GM12878 (cell line): ENCODE measurements at regions not wholly inside any gene's neighbourhood (a gene's known extent, or its start where the extent isn't known, plus 50 kb on each side); places are given as distances from the start of the nearest gene placed in this dataset.

Experiments used
- BRCA1 ChIP-seq: IDR thresholded peaks from 2 replicates; pipeline ENCODE4 v1.6.1; 2011; ENCODE audit warnings: low read depth, low read length, improper control_type of control experiment
- CBFB ChIP-seq: IDR thresholded peaks from 2 replicates; pipeline ENCODE4 v1.6.1; 2016; ENCODE audit warnings: antibody characterized with exemption, low read depth
- CBX5 ChIP-seq: sonication (generic); IDR thresholded peaks from 2 replicates; pipeline ENCODE4 v1.6.1; 2016; ENCODE audit warnings: low read depth, moderate library complexity, mild to moderate bottlenecking, inconsistent platforms
- EED ChIP-seq: sonication (generic); IDR thresholded peaks from 2 replicates; pipeline ENCODE4 v1.6.1; 2016; ENCODE audit warnings: antibody characterized with exemption, low read depth
- EP300 ChIP-seq, 2 experiments: fragments of 150-350 bp in 1 of 2; IDR thresholded peaks; 2 replicates each; pipeline ENCODE4 v1.6.1; 2011 to 2012; ENCODE audit warnings: low read depth in 2 of 2, low read length in 2 of 2, borderline replicate concordance in 1 of 2, improper control_type of control experiment in 1 of 2, inconsistent platforms in 1 of 2; ENCODE audit not compliant: control insufficient read depth in 1 of 2
- FOXK2 ChIP-seq: fragments of 450-650 bp; IDR thresholded peaks from 2 replicates; pipeline ENCODE4 v1.6.1; 2017; ENCODE audit warnings: mild to moderate bottlenecking, moderate library complexity
- IRF4 ChIP-seq: IDR thresholded peaks from 2 replicates; pipeline ENCODE4 v1.6.1; 2011; ENCODE audit warnings: low read depth, low read length
- LARP7 ChIP-seq: fragments of 450-650 bp; IDR thresholded peaks from 2 replicates; pipeline ENCODE4 v1.6.1; 2017; ENCODE audit warnings: mild to moderate bottlenecking
- MEF2B ChIP-seq: fragments of 450-650 bp; IDR thresholded peaks from 2 replicates; pipeline ENCODE4 v1.6.1; 2018; ENCODE audit warnings: mild to moderate bottlenecking, moderate library complexity; ENCODE audit not compliant: partially characterized antibody, poor library complexity, severe bottlenecking
- NFYA ChIP-seq: IDR thresholded peaks from 2 replicates; pipeline ENCODE4 v1.6.1; 2011; ENCODE audit warnings: low read depth, mild to moderate bottlenecking, low read length, improper control_type of control experiment, borderline replicate concordance
- NRF1 ChIP-seq: conservative IDR thresholded peaks from 2 replicates; pipeline ENCODE4 v1.6.1; 2011; ENCODE audit warnings: mild to moderate bottlenecking, low read depth, low read length, improper control_type of control experiment
- POLR2AphosphoS2 ChIP-seq: IDR thresholded peaks from 2 replicates; pipeline ENCODE4 v1.6.1; 2011; ENCODE audit warnings: low read depth, mild to moderate bottlenecking, low read length, improper control_type of control experiment, moderate library complexity
- POU2F2 ChIP-seq: IDR thresholded peaks from 3 replicates; pipeline ENCODE4 v1.6.1; 2011; ENCODE audit warnings: low read depth, mild to moderate bottlenecking, low read length, borderline replicate concordance
- SMAD1 ChIP-seq: fragments of 450-650 bp; IDR thresholded peaks from 2 replicates; pipeline ENCODE4 v1.6.1; 2018; ENCODE audit warnings: mild to moderate bottlenecking, low read depth; ENCODE audit not compliant: partially characterized antibody
- SMARCA5 ChIP-seq: fragments of 450-650 bp; IDR thresholded peaks from 2 replicates; pipeline ENCODE4 v1.6.1; 2017; ENCODE audit warnings: mild to moderate bottlenecking
- SUZ12 ChIP-seq: fragments of 200-600 bp; sonication (generic); IDR thresholded peaks from one replicate; pipeline ENCODE4 v1.6.1; 2018; ENCODE audit warnings: antibody characterized with exemption, mild to moderate bottlenecking; ENCODE audit not compliant: unreplicated experiment
- TCF12 ChIP-seq: IDR thresholded peaks from 2 replicates; pipeline ENCODE4 v1.6.1; 2011; ENCODE audit warnings: low read depth, mild to moderate bottlenecking, low read length
- TCF7 ChIP-seq: IDR thresholded peaks from 2 replicates; pipeline ENCODE4 v1.6.1; 2014; ENCODE audit warnings: antibody characterized with exemption, borderline replicate concordance
- TF ChIP-seq, protein P1 (sequence below): fragments of 450-650 bp; IDR thresholded peaks from 2 replicates; pipeline ENCODE4 v1.6.1; 2017; ENCODE audit warnings: borderline replicate concordance
- TF ChIP-seq, protein P2 (sequence below): fragments of 450-650 bp; IDR thresholded peaks from 2 replicates; pipeline ENCODE4 v1.6.1; 2017; ENCODE audit warnings: mild to moderate bottlenecking, moderate library complexity
- TF ChIP-seq, protein P3 (sequence below): fragments of 450-650 bp; IDR thresholded peaks from 2 replicates; pipeline ENCODE4 v1.6.1; 2017; ENCODE audit warnings: mild to moderate bottlenecking, low read depth, inconsistent platforms; ENCODE audit not compliant: poor library complexity, severe bottlenecking
- TF ChIP-seq, protein P4 (sequence below): IDR thresholded peaks from 2 replicates; pipeline ENCODE4 v1.6.1; 2011; ENCODE audit warnings: low read depth, low read length, improper control_type of control experiment, borderline replicate concordance
- TF ChIP-seq, protein P5 (sequence below): IDR thresholded peaks from 2 replicates; pipeline ENCODE4 v1.6.1; 2012; ENCODE audit warnings: low read depth, low read length, improper control_type of control experiment

DNA sequence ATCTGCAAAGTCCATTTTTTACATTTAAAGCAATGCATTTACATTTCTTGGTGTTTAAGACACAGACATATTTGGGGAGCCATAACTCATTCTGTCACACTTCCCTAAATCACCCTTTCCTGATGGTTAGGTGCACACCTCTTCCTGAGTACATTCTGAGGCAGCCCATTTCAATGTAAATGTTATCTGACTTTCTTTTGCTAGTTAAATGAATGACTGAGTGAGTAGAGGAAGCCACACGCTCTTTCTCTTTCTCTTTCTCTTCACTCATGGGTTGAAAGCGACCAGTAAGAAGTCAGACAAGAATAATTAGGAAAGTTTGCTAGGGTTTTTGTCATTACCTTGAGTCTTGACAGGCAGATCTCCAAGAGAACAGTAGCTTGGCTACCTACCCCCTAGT, 143.1 kb downstream of the S1PR1 start (continued):
- TF ChIP-seq, protein P1, sequence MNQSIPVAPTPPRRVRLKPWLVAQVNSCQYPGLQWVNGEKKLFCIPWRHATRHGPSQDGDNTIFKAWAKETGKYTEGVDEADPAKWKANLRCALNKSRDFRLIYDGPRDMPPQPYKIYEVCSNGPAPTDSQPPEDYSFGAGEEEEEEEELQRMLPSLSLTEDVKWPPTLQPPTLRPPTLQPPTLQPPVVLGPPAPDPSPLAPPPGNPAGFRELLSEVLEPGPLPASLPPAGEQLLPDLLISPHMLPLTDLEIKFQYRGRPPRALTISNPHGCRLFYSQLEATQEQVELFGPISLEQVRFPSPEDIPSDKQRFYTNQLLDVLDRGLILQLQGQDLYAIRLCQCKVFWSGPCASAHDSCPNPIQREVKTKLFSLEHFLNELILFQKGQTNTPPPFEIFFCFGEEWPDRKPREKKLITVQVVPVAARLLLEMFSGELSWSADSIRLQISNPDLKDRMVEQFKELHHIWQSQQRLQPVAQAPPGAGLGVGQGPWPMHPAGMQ = no peak
- TF ChIP-seq CBFB = no peak
- TF ChIP-seq, protein P2, sequence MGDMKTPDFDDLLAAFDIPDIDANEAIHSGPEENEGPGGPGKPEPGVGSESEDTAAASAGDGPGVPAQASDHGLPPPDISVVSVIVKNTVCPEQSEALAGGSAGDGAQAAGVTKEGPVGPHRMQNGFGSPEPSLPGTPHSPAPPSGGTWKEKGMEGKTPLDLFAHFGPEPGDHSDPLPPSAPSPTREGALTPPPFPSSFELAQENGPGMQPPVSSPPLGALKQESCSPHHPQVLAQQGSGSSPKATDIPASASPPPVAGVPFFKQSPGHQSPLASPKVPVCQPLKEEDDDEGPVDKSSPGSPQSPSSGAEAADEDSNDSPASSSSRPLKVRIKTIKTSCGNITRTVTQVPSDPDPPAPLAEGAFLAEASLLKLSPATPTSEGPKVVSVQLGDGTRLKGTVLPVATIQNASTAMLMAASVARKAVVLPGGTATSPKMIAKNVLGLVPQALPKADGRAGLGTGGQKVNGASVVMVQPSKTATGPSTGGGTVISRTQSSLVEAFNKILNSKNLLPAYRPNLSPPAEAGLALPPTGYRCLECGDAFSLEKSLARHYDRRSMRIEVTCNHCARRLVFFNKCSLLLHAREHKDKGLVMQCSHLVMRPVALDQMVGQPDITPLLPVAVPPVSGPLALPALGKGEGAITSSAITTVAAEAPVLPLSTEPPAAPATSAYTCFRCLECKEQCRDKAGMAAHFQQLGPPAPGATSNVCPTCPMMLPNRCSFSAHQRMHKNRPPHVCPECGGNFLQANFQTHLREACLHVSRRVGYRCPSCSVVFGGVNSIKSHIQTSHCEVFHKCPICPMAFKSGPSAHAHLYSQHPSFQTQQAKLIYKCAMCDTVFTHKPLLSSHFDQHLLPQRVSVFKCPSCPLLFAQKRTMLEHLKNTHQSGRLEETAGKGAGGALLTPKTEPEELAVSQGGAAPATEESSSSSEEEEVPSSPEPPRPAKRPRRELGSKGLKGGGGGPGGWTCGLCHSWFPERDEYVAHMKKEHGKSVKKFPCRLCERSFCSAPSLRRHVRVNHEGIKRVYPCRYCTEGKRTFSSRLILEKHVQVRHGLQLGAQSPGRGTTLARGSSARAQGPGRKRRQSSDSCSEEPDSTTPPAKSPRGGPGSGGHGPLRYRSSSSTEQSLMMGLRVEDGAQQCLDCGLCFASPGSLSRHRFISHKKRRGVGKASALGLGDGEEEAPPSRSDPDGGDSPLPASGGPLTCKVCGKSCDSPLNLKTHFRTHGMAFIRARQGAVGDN = 0 out of 2 replicates have a peak, but pooled peaks have one; percentile 43
- TF ChIP-seq, protein P3, sequence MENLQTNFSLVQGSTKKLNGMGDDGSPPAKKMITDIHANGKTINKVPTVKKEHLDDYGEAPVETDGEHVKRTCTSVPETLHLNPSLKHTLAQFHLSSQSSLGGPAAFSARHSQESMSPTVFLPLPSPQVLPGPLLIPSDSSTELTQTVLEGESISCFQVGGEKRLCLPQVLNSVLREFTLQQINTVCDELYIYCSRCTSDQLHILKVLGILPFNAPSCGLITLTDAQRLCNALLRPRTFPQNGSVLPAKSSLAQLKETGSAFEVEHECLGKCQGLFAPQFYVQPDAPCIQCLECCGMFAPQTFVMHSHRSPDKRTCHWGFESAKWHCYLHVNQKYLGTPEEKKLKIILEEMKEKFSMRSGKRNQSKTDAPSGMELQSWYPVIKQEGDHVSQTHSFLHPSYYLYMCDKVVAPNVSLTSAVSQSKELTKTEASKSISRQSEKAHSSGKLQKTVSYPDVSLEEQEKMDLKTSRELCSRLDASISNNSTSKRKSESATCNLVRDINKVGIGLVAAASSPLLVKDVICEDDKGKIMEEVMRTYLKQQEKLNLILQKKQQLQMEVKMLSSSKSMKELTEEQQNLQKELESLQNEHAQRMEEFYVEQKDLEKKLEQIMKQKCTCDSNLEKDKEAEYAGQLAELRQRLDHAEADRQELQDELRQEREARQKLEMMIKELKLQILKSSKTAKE = no peak
- no peak for TF ChIP-seq NFYA
- no peak for TF ChIP-seq POU2F2
- no peak for TF ChIP-seq IRF4
- TF ChIP-seq TCF12 = no peak
- TF ChIP-seq FOXK2 = no peak
- no peak for TF ChIP-seq SMAD1
- TF ChIP-seq, protein P4, sequence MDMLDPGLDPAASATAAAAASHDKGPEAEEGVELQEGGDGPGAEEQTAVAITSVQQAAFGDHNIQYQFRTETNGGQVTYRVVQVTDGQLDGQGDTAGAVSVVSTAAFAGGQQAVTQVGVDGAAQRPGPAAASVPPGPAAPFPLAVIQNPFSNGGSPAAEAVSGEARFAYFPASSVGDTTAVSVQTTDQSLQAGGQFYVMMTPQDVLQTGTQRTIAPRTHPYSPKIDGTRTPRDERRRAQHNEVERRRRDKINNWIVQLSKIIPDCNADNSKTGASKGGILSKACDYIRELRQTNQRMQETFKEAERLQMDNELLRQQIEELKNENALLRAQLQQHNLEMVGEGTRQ = no peak
- no peak for TF ChIP-seq LARP7
- TF ChIP-seq BRCA1 = no peak
- TF ChIP-seq NRF1 = no peak; the same call in 1 of the 2 replicates
- TF ChIP-seq EED = peak; percentile 39; the same call in 1 of the 2 replicates
- TF ChIP-seq SUZ12 = no peak
- 0 out of 2 replicates have a peak, but pooled peaks have one; percentile 31 for TF ChIP-seq POLR2AphosphoS2
- no peak for TF ChIP-seq SMARCA5
- 0 out of 2 replicates have a peak, but pooled peaks have one; percentile 77 for TF ChIP-seq CBX5
- no peak for TF ChIP-seq MEF2B
- no peak for TF ChIP-seq EP300 (IDR thresholded peaks at IDR 0.05; ENCODE audit: borderline replicate concordance in 1 of 2, control insufficient read depth in 1 of 2, low read depth in 2 of 2, low read length in 2 of 2)
- no peak for TF ChIP-seq TCF7
- TF ChIP-seq, protein P5, sequence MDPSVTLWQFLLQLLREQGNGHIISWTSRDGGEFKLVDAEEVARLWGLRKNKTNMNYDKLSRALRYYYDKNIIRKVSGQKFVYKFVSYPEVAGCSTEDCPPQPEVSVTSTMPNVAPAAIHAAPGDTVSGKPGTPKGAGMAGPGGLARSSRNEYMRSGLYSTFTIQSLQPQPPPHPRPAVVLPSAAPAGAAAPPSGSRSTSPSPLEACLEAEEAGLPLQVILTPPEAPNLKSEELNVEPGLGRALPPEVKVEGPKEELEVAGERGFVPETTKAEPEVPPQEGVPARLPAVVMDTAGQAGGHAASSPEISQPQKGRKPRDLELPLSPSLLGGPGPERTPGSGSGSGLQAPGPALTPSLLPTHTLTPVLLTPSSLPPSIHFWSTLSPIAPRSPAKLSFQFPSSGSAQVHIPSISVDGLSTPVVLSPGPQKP = no peak
